PC-9 (cell line): ENCODE measurements at regions not wholly inside any gene's neighbourhood (a gene's known extent, or its start where the extent isn't known, plus 50 kb on each side); places are given as distances from the start of the nearest gene placed in this dataset.

Source experiments
- BruUV-seq: library from RNA; stranded (reverse); fragments of 400-500 nt; replicated peaks from 2 replicates; lab custom pipeline; 2021; lab: Mats Ljungman, UMichigan
- CTCF ChIA-PET: fragments of 300-600 bp; sonication (Branson Sonifier 250); formaldehyde crosslinking; loops from one replicate; lab custom pipeline; 2022; ENCODE audit warnings: antibody characterized with exemption; lab: Charles Lee
- POLR2A ChIA-PET: fragments of 300-600 bp; sonication (Branson Sonifier 250); formaldehyde crosslinking; loops from one replicate; lab custom pipeline; 2022; ENCODE audit warnings: antibody characterized with exemption; ENCODE audit not compliant: unreplicated experiment; lab: Charles Lee
- DNase-seq, 2 experiments: peaks; one replicate each; pipeline versions ENCODE4 v3.0.0 to v3.0.0-alpha.2; 2015 to 2022; ENCODE audit warnings: mixed read lengths in 1 of 2
- H2AFZ ChIP-seq: fragments of 200-600 bp; sonication (generic); 2 replicates; pipeline ENCODE4 v1.8.1; 2017; ENCODE audit warnings: antibody characterized with exemption
- H3F3A ChIP-seq: fragments of 200-600 bp; sonication (generic); 2 replicates; pipeline ENCODE4 v1.8.1; 2017; ENCODE audit warnings: antibody characterized with exemption, mild to moderate bottlenecking, low read depth; ENCODE audit not compliant: insufficient read depth
- H3K27ac ChIP-seq: fragments of 200-600 bp; sonication (generic); 2 replicates; pipeline ENCODE4 v1.6.1; 2016; ENCODE audit warnings: mixed run types
- H3K27me3 ChIP-seq: fragments of 200-600 bp; sonication (generic); 2 replicates; pipeline ENCODE4 v1.6.1; 2016; ENCODE audit warnings: low read depth, mixed run types; ENCODE audit not compliant: insufficient read depth
- H3K36me3 ChIP-seq: fragments of 200-600 bp; sonication (generic); 2 replicates; pipeline ENCODE4 v1.6.1; 2016; ENCODE audit warnings: low read depth, mixed run types
- H3K4me1 ChIP-seq: fragments of 200-600 bp; sonication (generic); replicated peaks from 2 replicates; pipeline ENCODE4 v1.6.1; 2016; ENCODE audit warnings: mixed run types; ENCODE audit not compliant: insufficient read depth
- H3K4me2 ChIP-seq: fragments of 200-600 bp; sonication (generic); 2 replicates; pipeline ENCODE4 v1.6.1; 2017; ENCODE audit warnings: mixed run types
- H3K4me3 ChIP-seq: fragments of 200-600 bp; sonication (generic); 2 replicates; pipeline ENCODE4 v1.6.1; 2016; ENCODE audit warnings: mixed run types
- H3K79me2 ChIP-seq: fragments of 200-600 bp; sonication (generic); 2 replicates; pipeline ENCODE4 v1.6.1; 2017; ENCODE audit warnings: low read depth, mixed run types
- H3K9me2 ChIP-seq: fragments of 200-600 bp; sonication (generic); 2 replicates; pipeline ENCODE4 v1.8.1; 2017; ENCODE audit warnings: mild to moderate bottlenecking; ENCODE audit not compliant: insufficient read depth
- H3K9me3 ChIP-seq: fragments of 200-600 bp; sonication (generic); 2 replicates; pipeline ENCODE4 v1.8.1; 2016; ENCODE audit warnings: low read depth; ENCODE audit not compliant: insufficient read depth
- H4K20me1 ChIP-seq: fragments of 200-600 bp; sonication (generic); 2 replicates; pipeline ENCODE4 v1.8.1; 2017; ENCODE audit not compliant: insufficient read depth
- EZH2 ChIP-seq: fragments of 200-600 bp; sonication (generic); IDR thresholded peaks from 2 replicates; pipeline ENCODE4 v1.8.0; 2017; ENCODE audit warnings: antibody characterized with exemption, low read depth
- intact Hi-C: fragments of 100-400 bp; cut with micrococcal nuclease; formaldehyde crosslinking; loops from one replicate; pipeline ENCODE4 v1.10.0; 2022; ENCODE audit not compliant: unreplicated experiment
- TF ChIP-seq, protein P1 (sequence below): fragments of 200-600 bp; sonication (generic); conservative IDR thresholded peaks from 2 replicates; pipeline ENCODE4 v1.6.1; 2017; ENCODE audit warnings: mixed run types, antibody characterized with exemption, mild to moderate bottlenecking, moderate library complexity

DNA sequence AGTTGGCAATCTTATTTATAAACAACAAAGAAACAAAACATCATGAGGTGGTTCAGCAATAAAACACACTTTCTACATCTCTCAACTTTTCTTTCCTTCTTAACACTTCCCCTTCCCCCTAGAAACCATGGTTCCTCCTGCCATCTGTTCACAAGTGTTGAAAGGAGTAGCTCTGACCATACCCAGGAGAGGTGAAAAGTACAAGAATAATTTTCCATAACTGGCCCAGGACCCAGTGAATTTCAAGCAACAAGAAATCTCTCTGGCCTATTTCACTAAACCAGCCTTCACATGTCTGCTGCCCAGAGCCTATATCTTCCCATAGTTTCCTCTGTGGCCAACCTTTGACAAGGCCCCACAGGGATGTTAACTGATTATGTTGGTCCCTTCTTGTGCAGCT, 98.2 kb upstream of the CEP126 start:
- Histone ChIP-seq H3K36me3 (no peaks in the 10 kb centered on the region), H3K9me3 (no peaks in the 10 kb centered on the region), H3K27ac (no peak overlapping the region), H4K20me1 (no peaks in the 10 kb centered on the region), H3K4me2 (no peak overlapping the region), H3K9me2 (peaks cover 8% of the 10 kb centered on the region; the same call in 1 of the 2 replicates), H3K27me3 (no peaks in the 10 kb centered on the region), H3K4me3 (no peak overlapping the region), H2AFZ (no peak overlapping the region), H3K4me1 (no peaks in the 10 kb centered on the region), H3F3A (no peaks in the 10 kb centered on the region), H3K79me2 (no peaks in the 10 kb centered on the region)
- POLR2A ChIA-PET, result no interaction called here
- CTCF ChIA-PET, result no interaction called here
- intact Hi-C loops, result no loop called here
- TF ChIP-seq EZH2, result no peak
- TF ChIP-seq, protein P1, sequence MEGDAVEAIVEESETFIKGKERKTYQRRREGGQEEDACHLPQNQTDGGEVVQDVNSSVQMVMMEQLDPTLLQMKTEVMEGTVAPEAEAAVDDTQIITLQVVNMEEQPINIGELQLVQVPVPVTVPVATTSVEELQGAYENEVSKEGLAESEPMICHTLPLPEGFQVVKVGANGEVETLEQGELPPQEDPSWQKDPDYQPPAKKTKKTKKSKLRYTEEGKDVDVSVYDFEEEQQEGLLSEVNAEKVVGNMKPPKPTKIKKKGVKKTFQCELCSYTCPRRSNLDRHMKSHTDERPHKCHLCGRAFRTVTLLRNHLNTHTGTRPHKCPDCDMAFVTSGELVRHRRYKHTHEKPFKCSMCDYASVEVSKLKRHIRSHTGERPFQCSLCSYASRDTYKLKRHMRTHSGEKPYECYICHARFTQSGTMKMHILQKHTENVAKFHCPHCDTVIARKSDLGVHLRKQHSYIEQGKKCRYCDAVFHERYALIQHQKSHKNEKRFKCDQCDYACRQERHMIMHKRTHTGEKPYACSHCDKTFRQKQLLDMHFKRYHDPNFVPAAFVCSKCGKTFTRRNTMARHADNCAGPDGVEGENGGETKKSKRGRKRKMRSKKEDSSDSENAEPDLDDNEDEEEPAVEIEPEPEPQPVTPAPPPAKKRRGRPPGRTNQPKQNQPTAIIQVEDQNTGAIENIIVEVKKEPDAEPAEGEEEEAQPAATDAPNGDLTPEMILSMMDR, result no peak
- BruUV-seq, result no TSS peak
- no peak for DNase-seq

DNA sequence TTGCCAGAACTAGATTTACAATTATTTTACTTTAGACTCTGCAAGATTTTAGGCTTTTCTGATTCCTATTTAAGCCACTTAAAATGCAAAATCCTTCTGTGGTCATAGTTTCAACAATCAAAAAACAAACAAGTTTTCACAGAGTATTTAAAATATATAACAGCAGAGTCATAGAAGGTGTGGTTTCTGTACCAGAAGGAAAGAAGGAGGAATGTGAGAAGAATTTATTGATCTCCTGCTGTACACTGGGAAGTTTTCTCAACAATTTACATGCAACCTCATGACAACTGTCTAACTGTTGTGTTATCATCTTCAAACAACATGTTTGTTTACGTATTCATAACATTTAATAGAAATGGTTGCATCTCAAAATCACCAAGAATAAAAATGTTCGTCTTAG, 102.3 kb upstream of the CEP126 start:
- Histone ChIP-seq H2AFZ (no peak overlapping the region), H3K27me3 (no peaks in the 10 kb centered on the region), H3K9me2 (0 out of 2 replicates have a peak, but pooled peaks cover 4% of the 10 kb centered on the region), H3K4me3 (no peak overlapping the region), H3K27ac (no peak overlapping the region), H3K4me1 (0 out of 2 replicates have a peak, but pooled peaks cover 2% of the 10 kb centered on the region), H3K4me2 (no peak overlapping the region), H3K36me3 (no peaks in the 10 kb centered on the region), H3K9me3 (no peaks in the 10 kb centered on the region), H3K79me2 (no peaks in the 10 kb centered on the region), H3F3A (no peaks in the 10 kb centered on the region), H4K20me1 (no peaks in the 10 kb centered on the region)
- BruUV-seq, result no TSS peak
- TF ChIP-seq EZH2, result no peak
- TF ChIP-seq, protein P1, result no peak
- ChIA-PET CTCF (no interaction called here), POLR2A (interaction anchor here (0.6 kb wide), 1 partner anchor 831 kb away, joined by 7 read pairs; no protein-coding TSS in a partner anchor)
- intact Hi-C loops, result no loop called here
- DNase-seq, result no peak

DNA sequence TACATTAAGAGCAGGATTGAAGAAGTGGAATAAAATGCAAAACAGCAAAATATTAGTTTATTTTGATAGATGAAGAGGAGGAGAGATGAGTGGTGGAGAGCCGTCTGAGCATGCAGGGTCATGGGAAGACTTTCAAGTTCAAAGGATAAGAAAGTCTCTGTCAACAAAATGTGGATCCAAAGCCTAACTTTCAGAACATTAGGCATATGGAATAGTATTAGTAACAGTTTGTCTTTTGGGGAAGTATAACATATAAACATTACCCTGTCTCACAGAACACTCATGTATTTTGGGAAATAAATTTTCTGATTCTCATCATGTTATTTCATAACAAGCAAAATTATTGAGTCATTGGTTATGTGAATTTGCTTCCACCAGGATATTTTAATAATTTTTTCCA, 104.3 kb upstream of the CEP126 start:
- Histone ChIP-seq H3K9me3 (no peaks in the 10 kb centered on the region), H3K27me3 (no peaks in the 10 kb centered on the region), H3K4me2 (no peak overlapping the region), H3K9me2 (no peaks in the 10 kb centered on the region), H3K79me2 (no peaks in the 10 kb centered on the region), H3K27ac (no peak overlapping the region), H3K4me1 (0 out of 2 replicates have a peak, but pooled peaks cover 5% of the 10 kb centered on the region), H4K20me1 (no peaks in the 10 kb centered on the region), H3K4me3 (no peak overlapping the region), H2AFZ (no peak overlapping the region; the same call in 1 of the 2 replicates), H3F3A (no peaks in the 10 kb centered on the region), H3K36me3 (no peaks in the 10 kb centered on the region)
- TF ChIP-seq EZH2, result no peak
- TF ChIP-seq, protein P1, result no peak
- ChIA-PET POLR2A (no interaction called here), CTCF (no interaction called here)
- no TSS peak for BruUV-seq
- DNase-seq, result no peak
- intact Hi-C loops, result no loop called here
